Effector CD4-positive, alpha-beta T cell (primary cell): ENCODE measurements at regions not wholly inside any gene's neighbourhood (a gene's known extent, or its start where the extent isn't known, plus 50 kb on each side); places are given as distances from the start of the nearest gene placed in this dataset.

ENCODE experiments used
- DNase-seq: peaks from one replicate; pipeline ENCODE4 v3.0.0-alpha.2; 2020

- DNase-seq, result no peak
Observed at GRCh38 chr2:145136702-145137101, 616.8 kb upstream of the ZEB2 start.

- DNase-seq, result no peak
Observed at GRCh38 chr2:145126146-145126545, 606.2 kb upstream of the ZEB2 start.

DNA sequence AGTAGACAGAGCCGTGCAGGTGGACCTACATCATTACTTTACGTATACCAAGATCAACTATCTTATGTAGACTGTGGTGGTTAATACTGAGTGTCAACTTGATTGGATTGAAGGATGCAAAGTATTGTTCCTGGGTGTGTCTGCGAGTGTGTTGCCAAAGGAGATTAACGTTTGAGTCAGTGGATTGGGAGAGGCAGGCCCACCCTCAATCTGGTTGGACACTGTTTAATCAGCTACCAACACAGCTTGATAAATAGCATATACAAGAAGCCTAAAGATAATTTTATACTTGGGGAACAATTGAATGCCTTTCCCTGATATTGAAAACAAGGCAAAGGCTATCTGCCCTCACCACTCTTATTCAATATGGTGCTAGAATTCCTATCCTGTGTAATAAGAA lies 604.2 kb upstream of the ZEB2 start:
- no peak for DNase-seq

GRCh38 chr2:145123606-145124005 lies 603.7 kb upstream of the ZEB2 start:
- DNase-seq, result no peak

- no peak for DNase-seq
Observed at GRCh38 chr2:145119225-145119624, 599.3 kb upstream of the ZEB2 start.

- no peak for DNase-seq
Observed at GRCh38 chr2:145116834-145117725, 597.2 kb upstream of the ZEB2 start.

GRCh38 chr2:145116056-145116455 lies 596.1 kb upstream of the ZEB2 start:
- no peak for DNase-seq

GRCh38 chr2:145114726-145115125 lies 594.8 kb upstream of the ZEB2 start:
- no peak for DNase-seq

DNA sequence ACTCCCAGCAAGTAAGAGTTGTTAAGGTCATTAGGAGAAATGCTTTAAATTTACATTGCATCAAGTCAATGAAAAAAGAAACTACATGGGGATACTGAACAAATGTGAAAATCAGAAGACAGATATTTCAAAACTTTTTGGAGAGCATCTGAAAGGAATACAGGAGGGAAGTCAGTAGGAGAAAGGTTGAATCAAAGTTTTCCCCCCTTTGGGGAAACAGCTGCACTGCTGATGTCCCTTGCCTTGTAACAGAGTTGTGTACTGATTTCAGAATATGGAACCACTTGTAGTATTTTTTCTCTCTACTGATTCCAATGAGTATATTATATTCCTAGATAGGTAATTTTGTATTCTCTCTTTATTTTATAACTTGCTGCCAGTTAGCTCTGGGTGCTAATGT lies 592.5 kb upstream of the ZEB2 start:
- no peak for DNase-seq

GRCh38 chr2:145110668-145111356 lies 590.9 kb upstream of the ZEB2 start:
- no peak for DNase-seq

- DNase-seq, result no peak
Observed at GRCh38 chr2:145108959-145109710, 589.2 kb upstream of the ZEB2 start.

GRCh38 chr2:145108361-145108778 lies 588.5 kb upstream of the ZEB2 start:
- no peak for DNase-seq

DNA sequence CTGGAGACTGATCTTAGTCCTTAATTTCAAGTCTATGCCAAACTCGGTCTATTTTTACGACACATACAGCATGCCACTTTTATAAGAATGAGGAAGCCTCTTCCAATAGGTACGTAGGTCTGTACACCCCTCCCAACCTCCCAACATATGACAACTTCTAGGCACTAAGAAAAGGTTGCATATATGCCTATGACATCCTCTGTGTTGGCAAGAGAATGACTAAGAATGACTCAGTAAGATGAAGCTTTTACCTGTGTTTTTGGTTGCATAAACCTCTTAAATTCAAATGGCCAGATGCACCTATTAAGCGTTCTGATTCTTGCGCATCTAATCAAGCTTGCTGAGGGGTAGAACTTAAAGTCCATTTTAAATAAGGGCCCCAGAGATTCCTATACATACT lies 586.4 kb upstream of the ZEB2 start:
- no peak for DNase-seq

DNA sequence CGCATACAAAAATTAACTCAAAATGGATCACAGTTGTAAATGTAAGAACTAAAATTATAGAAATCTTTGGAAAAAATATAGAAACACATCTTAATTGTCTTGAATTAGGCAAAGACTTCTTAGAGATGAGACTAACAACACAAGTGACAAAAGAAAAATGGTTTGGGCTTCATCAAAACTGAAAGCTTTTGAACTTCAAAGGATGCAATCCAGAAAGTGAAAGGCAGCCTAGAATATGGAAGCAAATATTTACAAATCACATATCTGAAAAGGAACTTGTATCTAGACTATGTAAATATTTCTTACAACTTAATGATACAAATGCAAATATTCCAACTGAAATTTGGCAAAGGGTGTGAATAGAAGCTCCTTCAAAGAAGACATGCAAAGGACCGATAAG lies 582.8 kb upstream of the ZEB2 start:
- DNase-seq, result no peak

GRCh38 chr2:145100301-145100700 lies 580.4 kb upstream of the ZEB2 start:
- no peak for DNase-seq

DNA sequence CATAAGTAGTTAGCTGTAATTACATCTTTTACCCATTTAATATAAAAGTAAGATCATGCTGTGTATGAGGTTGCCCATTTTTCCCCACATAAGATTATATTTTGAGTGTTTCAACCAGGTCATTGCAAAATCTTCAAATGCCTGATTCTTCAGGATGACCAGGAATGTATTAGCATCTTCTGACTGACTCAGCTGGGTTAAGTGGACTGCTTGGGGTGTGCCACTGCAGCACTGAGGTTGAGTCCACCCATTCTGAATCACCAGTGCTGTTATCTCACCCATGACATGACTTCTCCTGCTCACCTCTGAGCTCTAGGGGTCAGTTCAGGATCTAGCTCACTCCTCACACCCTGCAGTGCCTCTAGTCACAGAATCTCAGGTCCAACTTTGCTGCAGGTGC lies 576.7 kb upstream of the ZEB2 start:
- no peak for DNase-seq

- no peak for DNase-seq
Observed at GRCh38 chr2:145095641-145096435, 575.9 kb upstream of the ZEB2 start.

DNA sequence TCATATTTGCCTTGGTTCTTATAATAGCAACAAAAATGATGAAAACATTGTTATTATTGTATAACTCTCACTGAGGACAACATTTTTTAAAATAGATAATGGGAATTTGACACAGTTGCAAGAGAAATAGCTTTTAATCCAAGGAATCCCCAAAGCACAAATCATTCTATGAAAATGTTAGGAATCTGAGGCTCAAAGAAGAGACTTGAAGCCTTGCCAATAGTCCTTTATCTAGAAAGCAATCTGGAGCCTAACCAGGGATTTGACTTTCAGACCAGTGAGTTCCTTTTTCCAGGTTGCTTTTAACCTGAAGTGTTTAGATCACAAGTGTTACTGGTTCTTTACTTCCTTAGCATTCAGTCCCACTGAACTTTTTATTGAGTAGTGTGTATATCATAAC lies 574.5 kb upstream of the ZEB2 start:
- no peak for DNase-seq

DNA sequence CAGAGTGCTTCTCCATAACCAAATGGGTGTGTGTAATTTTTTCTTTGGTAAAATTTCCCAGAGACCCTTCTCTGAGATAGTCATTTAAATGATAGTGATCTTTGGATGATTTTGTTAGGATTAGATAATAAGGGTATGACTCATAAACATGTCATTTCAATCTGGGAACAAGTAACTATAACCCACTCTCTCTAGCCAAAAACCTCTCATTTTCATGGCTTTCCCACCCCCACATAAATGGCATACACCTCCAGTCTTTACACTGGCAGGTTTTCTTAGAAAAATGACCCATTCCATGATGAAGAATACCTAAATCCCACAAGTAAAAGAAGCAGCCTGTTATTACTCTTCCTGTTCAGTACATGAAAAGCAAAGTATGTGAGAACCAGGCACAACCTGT lies 572.0 kb upstream of the ZEB2 start:
- DNase-seq, result no peak

DNA sequence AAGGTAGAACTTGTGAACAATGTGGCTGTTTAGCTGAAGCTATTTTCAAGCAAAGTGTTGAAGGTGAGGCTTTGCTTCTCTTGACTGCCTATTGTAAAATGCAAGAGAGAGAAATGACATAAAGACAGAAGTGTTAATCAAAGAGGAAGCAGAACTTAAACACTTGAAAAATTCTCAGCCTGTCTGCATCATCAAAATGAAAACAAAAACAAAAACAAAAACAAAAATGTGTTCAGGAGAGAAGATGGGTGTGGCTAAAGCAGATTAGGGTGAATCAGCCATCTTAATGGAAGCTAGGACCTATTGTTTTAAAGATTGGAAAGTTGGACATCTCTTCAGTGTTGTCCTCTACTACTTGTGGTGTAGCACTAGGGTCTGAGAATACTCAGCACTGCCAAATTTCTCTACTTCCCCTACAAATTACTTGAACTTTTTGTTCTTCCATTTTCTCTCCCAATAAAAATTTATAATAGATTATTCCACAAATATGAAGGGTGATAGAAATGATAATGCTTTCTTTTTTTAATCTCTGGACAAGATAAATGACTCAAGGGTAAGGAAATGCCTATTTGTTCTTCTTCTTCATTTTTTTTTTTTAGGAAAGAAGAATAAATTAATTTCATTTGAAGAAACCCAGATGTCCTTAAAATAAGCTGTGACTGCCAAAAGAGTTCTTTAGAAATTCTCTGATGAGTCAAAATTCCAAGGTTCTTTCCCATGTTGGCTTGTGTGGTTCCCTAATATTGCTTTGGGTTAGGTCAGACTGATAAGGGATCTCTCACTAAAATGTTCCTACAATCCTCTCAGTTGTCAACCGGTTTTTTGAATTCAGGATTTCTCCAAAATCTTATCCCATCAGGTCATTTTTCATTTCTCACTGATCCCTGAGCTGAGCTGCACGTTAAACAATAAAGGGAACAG lies 571.2 kb upstream of the ZEB2 start:
- no peak for DNase-seq

DNA sequence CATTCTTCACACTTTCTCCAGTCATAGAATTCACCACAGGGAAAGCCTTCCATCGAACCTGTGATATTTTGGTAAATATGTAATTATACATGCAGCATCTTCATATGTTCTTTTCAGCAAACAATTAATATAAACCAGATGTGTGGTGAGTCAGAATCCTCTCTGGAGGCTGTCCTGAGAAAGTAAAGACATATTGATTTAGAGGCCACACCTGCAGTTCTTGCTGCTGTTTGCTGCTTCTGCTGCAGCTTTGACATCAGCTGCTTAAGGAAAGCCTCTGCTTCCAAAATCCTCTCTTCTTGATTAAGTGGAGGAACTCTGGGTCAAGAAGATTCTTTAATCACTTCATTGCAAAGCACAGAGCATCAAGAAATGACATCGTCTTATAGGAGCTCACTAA lies 568.8 kb upstream of the ZEB2 start:
- DNase-seq, result no peak

DNA sequence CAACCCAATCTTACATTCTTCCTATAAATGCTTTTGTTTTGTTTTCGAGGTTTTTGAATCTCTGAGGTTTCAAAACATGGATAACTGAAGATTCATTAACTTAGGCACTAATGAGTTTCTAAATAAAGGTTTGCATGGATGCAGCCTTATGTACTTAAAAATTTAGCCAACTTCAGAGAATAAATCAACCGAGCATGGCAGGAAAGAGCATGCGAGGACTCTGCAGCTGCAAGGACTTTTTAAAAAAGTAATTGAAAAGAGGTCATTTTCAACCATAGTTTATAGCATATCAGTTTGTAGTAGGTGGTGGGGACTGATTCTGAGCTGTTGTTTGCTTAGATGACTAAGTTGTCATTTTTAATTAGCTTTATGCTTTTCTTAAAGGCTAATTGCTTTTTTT lies 567.0 kb upstream of the ZEB2 start:
- DNase-seq, result no peak
